Endometrium (tissue), 2 donors: ENCODE measurements at regions not wholly inside any gene's neighbourhood (a gene's known extent, or its start where the extent isn't known, plus 50 kb on each side); places are given as distances from the start of the nearest gene placed in this dataset.

Source experiments
- FAIRE-seq: peaks from 2 replicates; lab custom pipeline; 2012; peaks lifted over from hg19 to GRCh38; lab: Jason Lieb, UNC
- donor health status: control.
- donor health status: control.

DNA sequence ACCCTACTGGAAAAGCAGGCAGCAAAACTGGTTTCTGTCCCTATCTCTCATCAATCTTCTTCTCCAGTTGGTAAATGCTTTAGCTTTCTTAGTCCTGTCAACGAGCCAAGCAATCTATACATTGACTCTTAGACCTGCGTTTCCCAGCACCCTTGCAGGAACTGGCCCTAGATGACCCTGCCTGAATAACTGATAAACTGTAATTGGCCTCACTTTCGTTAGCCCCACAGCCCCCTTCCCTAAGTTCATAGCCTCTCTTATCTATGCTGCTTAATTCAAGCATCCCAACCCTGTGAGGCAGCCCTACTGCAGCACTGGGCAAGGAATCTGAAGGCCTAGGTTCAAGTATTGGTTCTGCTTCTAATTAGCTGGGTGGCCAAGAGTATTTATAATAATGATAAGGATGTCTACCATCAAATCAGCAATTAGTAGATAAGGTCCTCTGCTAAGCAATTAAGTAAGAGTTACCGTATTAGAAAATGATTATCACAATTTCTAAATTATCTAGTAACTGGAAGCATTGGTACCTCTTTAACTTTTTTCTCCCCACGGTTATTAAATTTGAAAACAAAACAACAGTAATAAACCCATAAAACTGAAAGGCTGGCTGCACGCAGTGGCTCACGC is 86.4 kb upstream of the RMDN2 start:
- no peak for FAIRE-seq

DNA sequence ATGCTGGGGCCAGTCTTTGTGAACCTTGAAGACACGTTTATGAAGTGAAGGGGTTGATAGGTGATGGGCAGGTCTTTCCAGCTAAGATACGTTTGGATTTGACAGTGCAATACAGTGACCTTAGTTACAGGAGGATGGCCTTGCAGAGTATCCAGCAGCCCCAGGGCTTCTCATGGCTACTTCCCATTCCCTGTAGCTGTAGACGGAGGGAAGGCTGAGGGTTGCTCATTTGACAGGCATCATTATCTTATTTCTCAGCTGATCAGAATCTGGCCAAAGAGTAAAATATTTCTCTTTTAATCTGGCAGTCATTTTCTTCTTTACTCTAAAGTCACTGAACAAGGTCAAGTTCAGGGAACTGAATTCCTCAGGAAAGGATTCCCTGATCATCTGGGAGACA is 85.1 kb upstream of the RMDN2 start:
- FAIRE-seq = no peak

DNA sequence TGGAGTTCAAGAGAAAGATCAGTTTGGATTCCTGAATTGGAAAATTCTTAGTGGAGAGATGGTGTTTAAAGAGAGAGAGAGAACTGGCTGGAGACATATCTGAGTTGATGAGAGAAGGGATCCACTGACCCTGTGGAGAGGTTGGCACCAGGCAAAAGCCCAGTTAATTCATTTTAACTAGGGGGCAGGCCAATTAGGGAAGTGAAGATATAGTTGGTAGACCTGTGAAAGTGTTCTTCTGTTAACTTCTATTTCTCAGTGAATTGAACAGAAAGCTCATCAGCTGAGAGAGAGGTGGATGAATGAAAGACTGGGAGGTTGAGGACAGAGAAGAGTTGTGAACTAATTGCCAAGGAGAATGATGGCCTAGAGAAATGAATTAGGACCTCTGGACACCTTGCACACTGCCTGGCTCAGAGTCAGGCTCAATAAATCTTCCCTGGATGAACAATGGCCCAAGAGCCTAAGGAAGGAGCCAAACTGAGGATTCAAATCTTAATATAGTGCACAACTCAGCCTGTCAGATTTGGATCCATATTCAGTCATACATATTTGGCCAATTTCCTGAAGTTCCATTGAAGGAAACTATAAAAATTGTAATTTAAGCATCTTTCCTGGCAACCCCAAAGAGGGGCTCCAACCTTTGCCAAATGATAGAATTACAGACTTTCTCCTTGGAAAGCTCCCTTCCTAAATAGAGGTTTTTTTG is 82.2 kb upstream of the RMDN2 start:
- no peak for FAIRE-seq

DNA sequence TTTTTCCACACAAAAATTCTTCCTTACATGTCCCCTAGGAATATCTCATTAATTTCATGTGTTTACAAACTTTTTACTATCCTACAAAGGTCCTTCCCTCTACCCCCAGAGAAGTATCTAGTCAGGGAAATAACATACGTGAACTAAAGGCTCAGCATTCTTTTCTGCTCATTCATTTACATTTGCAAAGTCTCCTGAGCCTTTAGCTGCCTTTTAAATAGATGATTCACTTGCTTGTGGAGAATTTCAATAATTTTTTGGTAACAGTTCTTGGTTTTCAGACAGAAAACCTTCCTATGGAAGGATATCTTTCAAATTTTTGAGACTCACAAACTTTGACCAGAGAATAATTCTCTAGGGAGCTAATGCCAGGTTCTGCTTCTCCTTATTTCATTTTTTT is 81.5 kb upstream of the RMDN2 start:
- peak; percentile 95 for FAIRE-seq

DNA sequence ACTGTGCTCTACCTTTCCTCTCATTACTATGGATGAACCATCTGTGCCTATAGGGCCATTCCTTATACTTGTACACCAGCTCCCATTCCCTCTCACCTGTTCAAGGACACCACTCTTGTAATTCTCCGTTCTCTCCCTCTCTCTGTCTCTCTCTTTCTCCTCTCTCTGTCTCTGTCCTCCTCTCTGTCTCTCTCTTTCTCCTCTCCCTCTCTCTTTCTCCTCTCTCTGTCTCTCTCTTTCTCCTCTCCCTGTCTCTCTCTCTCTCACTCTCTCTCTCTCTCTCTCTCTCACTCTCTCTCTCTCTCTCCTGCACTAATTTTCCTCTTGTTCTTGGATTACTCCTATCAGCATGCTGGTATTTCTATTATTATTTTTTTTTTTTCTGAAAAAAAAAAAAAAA is 78.9 kb upstream of the RMDN2 start:
- FAIRE-seq = no peak

DNA sequence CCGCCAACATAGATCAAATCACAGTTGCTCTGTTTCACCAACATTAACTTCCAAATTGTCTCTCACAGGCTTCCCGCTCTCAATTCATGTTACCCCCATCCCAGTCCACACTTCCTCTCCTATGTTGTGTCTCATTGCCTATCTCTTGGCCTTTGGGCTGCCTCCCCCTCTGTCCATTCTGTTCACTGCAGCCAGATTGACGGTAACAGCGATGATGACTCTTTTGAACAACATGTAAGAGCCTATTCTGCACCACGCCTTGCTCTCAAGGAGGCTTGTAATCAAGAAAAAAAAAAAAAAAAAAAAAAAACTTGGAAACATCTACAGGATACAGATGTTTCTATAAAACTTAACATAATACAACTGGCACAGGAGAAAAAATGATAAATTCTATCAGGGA is 77.3 kb upstream of the RMDN2 start:
- no peak for FAIRE-seq

DNA sequence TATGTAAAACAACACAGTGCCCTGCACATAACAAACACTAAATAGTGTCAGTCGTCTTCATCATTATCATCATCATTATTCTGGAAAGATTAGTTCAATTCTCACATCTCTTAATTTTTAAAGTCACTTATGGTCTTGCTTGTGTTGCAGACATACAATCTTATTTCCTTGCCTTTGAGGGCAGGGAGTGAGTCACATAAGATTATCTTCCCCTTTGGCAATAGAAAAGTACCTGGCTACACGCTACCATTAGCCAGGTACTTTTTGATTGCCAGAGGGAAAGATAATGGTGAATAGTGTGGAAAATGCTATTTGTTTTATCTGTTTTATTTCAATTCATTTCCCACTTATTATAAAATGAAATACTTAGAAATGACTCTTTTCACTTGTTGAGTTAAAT is 76.6 kb upstream of the RMDN2 start:
- no peak for FAIRE-seq

DNA sequence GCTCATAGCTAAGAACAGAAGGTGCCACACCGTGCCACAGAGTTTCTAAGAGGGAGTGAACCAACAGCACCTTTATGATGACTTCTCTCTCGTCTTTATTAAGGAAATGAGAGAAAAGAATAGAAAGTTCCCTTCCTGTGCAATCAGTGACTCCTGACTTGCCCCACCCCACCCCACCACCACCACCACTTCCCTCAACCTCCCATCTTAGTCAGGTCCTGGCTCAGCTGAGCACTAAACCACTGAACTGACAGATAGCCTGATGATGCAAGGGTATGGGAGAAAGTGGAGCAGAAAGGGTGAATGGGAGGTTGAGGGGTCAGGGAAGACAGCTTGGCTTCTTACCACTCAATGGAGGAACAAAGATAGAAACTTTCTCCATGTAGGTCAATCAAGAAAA is 75.2 kb upstream of the RMDN2 start:
- no peak for FAIRE-seq

DNA sequence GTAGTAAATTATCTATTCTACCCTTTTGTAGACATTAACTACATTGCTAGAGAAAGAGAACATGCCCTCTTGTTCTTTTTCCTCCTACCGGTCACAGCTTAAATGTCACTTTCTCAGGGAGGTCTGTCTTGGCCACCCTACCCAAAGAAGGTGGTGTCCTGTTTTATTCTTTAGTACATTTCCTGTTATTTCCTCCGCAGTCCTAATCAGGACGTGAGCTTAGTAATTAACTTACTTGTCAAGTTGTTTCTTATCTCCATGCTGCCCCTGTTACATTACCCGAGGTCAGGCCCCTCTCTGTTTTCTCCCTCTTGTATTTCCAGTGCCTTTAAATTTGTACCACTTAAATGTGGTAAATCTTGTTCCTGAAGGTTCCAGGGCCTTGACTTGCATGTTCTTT is 73.7 kb upstream of the RMDN2 start:
- no peak for FAIRE-seq

DNA sequence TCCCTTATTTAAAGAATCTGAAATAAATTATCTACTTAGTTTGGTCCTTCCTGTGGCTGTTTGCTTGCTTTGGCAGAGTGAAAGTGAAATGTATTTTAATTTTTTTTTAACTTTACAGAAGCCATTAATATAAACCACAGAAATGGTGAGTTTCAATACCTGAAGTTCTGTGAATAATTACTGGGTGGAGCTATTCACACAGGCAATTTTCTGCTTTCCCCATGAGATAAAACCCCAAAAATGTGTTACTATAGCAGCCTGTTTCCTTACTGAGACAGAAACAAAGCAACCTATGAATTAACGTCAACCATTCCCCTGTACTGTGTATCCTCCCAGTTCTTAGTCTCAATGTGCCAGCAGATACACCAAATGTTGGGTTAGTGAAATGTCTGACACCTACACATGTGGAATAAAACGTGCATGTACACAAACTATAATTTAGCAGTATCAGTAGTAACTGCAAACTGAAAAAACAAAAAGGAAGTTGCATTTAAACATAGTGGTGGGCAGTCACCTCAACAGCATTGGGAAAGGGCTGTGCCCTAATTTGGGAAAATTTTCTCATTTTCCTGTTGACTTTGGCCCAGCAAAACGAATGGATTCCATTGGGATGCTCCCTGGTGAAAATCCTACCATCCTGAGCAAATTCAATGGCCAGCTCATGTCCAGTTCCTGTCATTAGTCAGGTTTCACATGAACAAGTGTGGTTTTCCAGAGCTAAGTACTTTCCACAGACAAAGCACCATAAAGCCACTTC is 73.1 kb upstream of the RMDN2 start:
- no peak for FAIRE-seq

DNA sequence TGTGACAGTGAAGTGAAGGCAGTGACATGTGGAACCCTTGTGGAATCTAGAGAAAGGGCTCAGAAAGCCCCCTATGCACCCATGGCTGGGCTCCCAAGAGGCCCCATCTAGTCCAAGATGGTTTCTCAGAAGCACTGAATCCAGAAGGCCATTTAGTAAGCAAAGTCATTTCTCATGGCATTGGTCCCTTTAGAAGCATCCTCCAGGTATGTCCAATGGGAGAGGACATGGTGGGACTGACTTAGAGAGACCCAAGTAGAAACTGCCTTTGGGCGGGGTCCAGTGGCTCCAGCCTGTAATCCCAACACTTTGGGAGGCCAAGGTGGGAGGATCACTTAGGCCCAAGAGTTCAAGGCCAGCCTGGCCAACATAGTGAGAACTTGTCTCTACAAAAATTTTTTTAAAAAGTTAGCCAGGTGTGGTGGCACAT is 72.5 kb upstream of the RMDN2 start:
- no peak for FAIRE-seq

DNA sequence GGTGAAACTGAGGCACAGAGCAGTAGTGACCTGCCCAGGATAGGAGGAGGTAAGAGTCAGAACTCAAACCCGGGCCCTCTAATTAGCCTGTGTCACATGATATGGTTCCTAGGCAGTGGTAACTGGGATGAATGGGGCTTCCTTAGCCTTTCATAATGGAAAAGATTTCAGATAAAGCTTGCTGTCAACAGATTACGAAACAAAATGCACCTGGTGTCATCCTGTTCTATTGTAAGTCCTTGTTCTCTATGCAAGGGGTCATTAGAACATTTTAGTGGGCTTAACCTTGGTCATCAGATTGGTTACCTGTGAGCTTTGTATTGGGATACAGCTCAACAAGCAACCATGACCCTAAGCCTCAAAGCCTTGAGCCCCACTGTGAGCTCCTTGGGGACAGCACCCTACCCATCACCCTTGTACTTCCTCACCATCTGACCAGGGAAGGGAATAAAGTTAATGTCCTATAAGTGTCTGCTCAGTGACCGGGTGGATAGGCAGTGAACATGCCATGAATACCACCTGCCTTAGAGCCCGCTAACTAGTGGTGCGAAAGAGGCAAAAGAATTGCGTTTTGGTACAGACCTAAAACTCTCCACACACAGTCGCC is 70.3 kb upstream of the RMDN2 start:
- FAIRE-seq = no peak

DNA sequence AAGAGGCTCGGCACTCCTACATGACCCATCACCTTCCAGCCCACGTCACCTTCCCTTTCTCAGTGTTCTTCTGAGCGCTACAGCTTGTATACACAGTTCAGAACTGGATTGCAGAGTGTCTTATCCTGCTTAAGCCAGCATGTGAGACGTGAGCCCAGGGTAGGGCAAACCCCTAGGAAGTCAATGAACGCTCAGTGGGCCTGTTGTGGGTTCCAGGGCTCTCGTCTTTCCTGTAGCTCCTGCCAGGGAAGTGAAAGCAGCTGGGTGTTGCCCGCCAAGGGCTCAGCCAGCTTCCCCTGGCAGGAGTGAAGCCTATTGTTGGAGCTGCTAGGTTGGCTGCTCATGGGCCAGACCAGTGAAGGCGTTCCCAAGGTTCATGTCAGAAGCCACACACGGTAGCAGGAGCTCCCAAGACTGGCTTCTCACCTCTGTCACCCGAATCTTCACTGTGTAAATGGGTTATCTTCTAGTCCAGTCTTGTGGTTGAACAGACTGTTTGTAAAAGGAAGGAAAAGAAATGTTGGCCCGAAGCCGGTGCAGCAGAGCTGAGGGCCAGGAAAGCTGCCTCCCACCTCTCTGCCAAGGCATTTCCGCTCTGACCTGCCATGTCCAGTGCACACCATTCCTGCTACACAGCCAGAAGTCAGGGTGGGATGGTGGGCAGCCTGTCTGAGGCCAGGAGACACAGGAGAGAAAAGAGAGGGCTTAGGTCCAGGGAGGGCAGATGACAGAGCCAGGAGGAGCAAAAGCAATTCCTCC is 69.6 kb upstream of the RMDN2 start:
- no peak for FAIRE-seq

DNA sequence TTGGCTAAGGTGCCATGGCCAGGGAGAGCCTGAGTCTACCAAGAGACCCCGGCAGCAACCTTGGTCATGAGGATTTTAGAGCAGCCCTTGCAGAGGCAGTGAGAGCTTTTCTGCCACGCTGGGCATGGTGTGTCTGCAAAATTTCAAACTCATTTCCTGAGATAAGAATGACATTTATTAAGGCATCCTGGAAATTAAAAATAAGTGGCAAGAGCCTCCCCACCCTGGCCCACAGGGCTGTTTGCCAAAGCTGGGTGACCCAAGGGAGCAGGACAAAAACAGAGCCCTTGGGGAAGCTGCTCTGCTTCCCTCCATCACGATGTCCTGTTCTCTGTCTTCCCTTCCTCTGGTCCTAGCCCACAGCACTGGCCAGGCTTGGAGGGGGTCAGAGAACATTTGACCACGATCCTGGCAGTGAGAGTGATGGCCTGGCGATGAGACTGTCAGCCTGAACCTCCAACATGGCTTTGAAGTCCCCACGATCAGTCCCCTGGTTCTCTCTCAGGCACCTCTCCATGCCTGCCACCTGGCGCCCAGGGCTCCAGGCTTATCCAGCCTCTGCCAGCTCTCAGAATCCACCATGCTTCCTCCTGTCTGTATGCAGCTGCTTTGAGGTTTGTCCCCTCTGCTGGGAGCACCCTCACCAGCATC is 68.9 kb upstream of the RMDN2 start:
- FAIRE-seq = no peak

DNA sequence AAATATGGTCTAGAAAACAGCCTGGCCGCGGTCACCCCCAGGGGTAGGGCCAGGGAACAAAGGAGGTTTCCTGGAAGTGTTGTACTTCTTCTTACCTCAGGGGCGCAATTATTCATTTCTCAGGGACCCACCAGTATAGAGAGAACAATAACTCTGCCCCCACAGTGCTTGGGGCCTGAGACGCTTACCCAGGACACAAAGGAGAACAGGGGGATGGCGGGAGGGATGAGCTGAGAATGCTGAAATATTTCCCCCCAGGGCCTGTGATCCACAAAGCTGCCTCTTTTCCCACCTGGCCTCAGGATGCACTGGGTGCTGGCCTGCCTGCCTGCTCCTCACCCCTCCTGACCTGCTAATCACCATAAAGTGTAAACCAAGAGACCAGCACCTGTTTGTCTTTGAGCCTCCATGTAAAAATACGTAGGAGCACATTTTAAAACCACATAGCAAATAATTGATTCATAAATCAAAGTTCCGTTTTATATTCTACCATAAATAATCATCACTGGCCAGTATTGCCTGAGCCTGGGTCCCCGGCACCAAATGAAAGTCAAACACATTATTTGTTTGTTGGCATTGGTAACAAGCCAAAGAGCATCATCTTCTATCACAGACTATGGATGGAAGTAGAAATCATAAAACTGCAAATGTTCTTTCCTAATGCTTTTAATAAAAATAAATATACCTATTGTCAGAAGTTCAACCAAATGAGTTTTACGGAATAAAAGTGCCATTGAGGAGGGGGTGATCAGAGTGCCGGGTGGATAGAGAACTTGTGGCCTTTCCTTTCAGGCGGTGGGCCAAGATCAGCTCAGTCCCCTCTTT is 67.3 kb upstream of the RMDN2 start:
- FAIRE-seq = no peak

DNA sequence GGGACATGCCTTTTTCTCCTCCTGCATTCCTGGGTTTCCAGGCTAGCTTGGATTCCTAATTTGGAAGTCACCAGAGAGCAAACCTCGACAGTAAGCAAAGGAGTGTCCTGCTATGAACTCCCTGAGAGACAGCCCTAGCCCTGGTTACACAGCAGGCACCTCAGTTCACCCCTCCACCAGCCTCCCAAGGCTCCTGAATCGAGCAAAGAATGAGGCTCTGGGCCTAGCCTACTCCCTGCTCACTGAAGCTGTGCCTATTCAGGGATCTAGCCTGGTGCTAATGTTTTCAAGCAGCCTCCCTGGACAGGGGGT is 66.7 kb upstream of the RMDN2 start:
- no peak for FAIRE-seq

DNA sequence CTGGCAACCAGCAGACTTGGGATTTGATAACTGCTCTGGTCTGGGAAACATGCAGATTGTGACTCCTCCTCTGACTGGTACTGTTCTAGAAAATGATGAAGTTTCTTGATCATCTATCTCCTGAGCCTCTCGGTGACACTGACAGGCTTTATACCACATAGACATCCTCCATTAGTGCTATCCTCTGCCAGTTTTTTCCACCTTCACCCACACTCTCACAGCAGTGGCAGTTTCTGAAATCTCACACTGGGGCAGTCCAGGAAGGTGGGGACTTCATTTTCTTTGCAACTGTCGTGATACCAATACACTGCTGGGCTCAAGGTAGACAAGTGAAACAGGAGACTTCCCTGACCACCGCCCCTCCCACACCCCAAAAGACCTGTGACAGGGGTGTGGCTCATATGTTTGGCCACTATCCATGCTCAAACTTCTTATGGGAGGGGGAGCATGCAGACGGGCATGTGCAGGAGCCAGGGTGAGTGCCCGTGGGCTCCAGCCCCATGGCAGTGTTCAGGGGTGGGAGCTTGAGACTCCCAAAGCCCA is 66.3 kb upstream of the RMDN2 start:
- no peak for FAIRE-seq

DNA sequence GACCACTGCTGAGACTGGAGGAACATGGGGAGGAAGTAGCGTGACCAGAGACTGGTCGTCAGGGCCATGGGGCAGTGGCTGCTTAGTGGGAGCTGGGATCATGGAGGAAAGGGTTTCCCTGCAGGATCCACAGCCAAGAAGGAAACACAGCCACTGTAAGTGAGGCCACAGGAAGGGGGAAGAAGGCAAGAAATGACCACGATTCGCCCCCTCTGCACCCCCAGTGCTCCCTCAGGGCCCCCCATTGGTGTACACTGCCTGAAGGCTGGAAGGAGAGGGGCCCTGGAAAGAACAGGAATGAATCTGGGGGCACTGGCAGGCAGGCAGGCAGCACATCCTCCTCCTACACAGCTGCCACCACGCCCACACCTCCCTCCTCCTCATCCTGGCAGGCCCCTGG is 62.5 kb upstream of the RMDN2 start:
- no peak for FAIRE-seq

DNA sequence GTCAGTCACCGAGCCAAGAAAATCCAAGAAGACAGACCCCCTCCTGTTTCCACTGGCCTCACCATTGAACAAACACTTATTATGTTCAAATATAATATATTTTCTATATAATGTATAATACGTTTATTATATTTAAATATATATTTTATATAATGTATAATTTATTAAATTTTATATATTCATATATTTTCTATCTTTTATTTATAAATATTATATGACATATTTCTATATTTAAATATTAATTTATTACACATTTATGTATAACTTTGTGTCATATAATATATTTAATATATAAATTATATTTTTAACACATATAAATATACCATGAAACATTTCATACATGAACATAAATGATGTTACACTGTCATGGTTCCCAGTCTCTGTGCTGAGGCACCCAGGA is 60.9 kb upstream of the RMDN2 start:
- peak; percentile 74 for FAIRE-seq

DNA sequence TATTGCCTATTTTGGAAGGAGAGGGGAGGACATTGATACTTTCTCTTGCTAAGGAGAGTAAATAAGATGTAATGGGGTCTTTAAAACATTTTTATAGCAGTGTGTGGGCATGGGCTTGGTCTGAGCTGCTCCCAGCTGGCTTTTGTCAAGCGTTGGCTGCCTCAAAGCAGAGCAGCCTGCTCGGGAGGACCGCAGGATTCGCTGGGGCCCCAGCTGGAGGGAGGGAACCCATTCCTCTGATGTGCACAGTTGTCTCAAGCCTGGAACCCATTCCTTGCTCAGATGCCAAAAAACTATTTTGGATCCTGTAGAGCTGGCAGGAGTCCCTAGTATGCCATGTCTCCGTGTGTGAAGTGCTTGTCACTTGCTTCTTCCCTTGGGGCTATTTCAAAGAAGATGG is 59.4 kb upstream of the RMDN2 start:
- no peak for FAIRE-seq
